ENCODE measurements at regions not wholly inside any gene's neighbourhood (a gene's known extent, or its start where the extent isn't known, plus 50 kb on each side); places are given as distances from the start of the nearest gene placed in this dataset.

DNA sequence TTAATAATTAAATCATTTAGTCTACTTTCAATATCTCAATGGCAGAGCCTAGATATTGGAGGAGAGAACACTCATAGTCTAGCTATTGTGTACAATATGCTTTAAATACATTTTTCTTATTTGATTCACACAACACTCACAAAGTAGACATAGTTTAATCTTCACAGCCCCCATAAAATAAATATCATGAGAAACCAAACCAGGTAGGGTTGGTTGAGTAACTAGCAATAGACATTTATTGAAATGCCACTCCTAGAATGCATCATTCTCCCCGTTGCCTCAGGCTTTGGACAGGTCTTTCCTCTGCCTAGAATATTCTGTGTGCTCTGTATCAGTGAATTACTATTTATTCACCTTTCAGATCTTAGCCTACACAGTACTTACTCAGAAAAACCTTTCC is 141.9 kb downstream of the CEMIP2 start:
- TF ChIP-seq, protein P1, sequence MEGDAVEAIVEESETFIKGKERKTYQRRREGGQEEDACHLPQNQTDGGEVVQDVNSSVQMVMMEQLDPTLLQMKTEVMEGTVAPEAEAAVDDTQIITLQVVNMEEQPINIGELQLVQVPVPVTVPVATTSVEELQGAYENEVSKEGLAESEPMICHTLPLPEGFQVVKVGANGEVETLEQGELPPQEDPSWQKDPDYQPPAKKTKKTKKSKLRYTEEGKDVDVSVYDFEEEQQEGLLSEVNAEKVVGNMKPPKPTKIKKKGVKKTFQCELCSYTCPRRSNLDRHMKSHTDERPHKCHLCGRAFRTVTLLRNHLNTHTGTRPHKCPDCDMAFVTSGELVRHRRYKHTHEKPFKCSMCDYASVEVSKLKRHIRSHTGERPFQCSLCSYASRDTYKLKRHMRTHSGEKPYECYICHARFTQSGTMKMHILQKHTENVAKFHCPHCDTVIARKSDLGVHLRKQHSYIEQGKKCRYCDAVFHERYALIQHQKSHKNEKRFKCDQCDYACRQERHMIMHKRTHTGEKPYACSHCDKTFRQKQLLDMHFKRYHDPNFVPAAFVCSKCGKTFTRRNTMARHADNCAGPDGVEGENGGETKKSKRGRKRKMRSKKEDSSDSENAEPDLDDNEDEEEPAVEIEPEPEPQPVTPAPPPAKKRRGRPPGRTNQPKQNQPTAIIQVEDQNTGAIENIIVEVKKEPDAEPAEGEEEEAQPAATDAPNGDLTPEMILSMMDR (IDR thresholded peaks at IDR 0.05; ENCODE audit: low read length), result no peak
- no peak for TF ChIP-seq EZH2 (IDR thresholded peaks at IDR 0.05; ENCODE audit: borderline replicate concordance, low read length)
